ENCODE measurements at regions not wholly inside any gene's neighbourhood (a gene's known extent, or its start where the extent isn't known, plus 50 kb on each side); places are given as distances from the start of the nearest gene placed in this dataset.

GRCh38 chr18:8975624-8976023 lies 126.9 kb upstream of the NDUFV2 start:
- no peaks in the 10 kb centered on the region for H3K4me1 ChIP-seq (ENCODE audit: control insufficient read depth, insufficient read depth, low read length)
- CTCF ChIA-PET = interaction anchor here (0.6 to 1.0 kb wide), 2 partner anchors 12 to 176 kb away, joined by 3 to 5 read pairs; no protein-coding TSS in a partner anchor

DNA sequence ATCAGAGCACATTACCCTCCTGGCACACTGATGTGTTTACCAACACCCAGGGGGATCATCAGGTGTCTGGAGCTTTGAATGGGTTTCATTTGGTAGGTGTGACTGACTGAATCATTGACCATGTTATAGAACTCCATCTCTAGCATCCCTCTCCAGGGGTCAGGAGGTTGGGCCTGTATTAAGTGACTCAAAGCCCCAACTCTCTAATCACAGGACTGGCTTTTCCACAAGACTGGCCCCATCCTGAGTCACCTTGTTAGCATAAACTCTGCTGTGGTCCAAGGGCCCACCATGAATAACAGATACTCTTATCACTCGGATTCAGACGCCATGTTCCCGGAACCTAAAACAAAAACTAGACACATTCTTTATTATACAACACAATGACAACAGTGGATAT lies 125.9 kb upstream of the NDUFV2 start:
- CTCF ChIA-PET = interaction anchor here (0.6 to 1.0 kb wide), 2 partner anchors 11 to 201 kb away, joined by 3 to 5 read pairs; no protein-coding TSS in a partner anchor
- Histone ChIP-seq H3K4me3 (ENCODE audit: low read depth, low read length) (no peak overlapping the region), H3K9me3 (ENCODE audit: control insufficient read depth, insufficient read depth, low read depth, low read length) (no peaks in the 10 kb centered on the region), H3K27ac (ENCODE audit: extremely low read depth, low read depth, low read length) (no peak overlapping the region), H3K4me1 (ENCODE audit: control insufficient read depth, insufficient read depth, low read length) (no peaks in the 10 kb centered on the region), H3K36me3 (ENCODE audit: control insufficient read depth in 2 of 2, insufficient read depth in 1 of 2, low read length in 2 of 2) (no peaks in the 10 kb centered on the region)
- POLR2A ChIA-PET = no interaction called here
- TF ChIP-seq MYNN (tag by site-specific recombination; IDR thresholded peaks at IDR 0.05; ENCODE audit: borderline replicate concordance) = no peak
- no peak for TF ChIP-seq ZNF426 (tag by site-specific recombination; IDR thresholded peaks at IDR 0.05)
- TF ChIP-seq ZNF600 (tag by site-specific recombination; IDR thresholded peaks at IDR 0.05) = no peak
- TF ChIP-seq, protein P1, sequence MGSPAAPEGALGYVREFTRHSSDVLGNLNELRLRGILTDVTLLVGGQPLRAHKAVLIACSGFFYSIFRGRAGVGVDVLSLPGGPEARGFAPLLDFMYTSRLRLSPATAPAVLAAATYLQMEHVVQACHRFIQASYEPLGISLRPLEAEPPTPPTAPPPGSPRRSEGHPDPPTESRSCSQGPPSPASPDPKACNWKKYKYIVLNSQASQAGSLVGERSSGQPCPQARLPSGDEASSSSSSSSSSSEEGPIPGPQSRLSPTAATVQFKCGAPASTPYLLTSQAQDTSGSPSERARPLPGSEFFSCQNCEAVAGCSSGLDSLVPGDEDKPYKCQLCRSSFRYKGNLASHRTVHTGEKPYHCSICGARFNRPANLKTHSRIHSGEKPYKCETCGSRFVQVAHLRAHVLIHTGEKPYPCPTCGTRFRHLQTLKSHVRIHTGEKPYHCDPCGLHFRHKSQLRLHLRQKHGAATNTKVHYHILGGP (tag by site-specific recombination; IDR thresholded peaks at IDR 0.05) = no peak
- no peak for TF ChIP-seq ZNF529 (tag by site-specific recombination; IDR thresholded peaks at IDR 0.05; ENCODE audit: insufficient replicate concordance)
- TF ChIP-seq ZEB2 (tag by site-specific recombination; IDR thresholded peaks at IDR 0.05) = no peak
- TF ChIP-seq OVOL3 (tag by site-specific recombination; IDR thresholded peaks at IDR 0.05) = no peak
- TF ChIP-seq KLF1 (tag by site-specific recombination; IDR thresholded peaks at IDR 0.05) = no peak
- TF ChIP-seq SCRT2 (tag by site-specific recombination; IDR thresholded peaks at IDR 0.05) = no peak
- TF ChIP-seq ZNF548 (tag by site-specific recombination; IDR thresholded peaks at IDR 0.05) = no peak
- TF ChIP-seq ZNF645 (tag by site-specific recombination; IDR thresholded peaks at IDR 0.05) = no peak
- TF ChIP-seq ZNF558 (tag by site-specific recombination; IDR thresholded peaks at IDR 0.05) = no peak

More at GRCh38 chr18:8975624-8976023, 126.9 kb upstream of the NDUFV2 start:
- TF ChIP-seq ZNF623 (tag by site-specific recombination; IDR thresholded peaks at IDR 0.05) (no peak), ZNF433 (tag by site-specific recombination; IDR thresholded peaks at IDR 0.05; ENCODE audit: low read depth) (no peak), ZBTB48 (tag by site-specific recombination; IDR thresholded peaks at IDR 0.05) (no peak), ZBTB20 (tag by site-specific recombination; IDR thresholded peaks at IDR 0.05) (no peak), KLF8 (tag by site-specific recombination; IDR thresholded peaks at IDR 0.05) (no peak), AEBP2 (tag by site-specific recombination; IDR thresholded peaks at IDR 0.05; ENCODE audit: borderline replicate concordance) (no peak), ZNF660 (tag by site-specific recombination; IDR thresholded peaks at IDR 0.05) (no peak), ZFP69B (tag by site-specific recombination; IDR thresholded peaks at IDR 0.05) (no peak), ZNF626 (tag by site-specific recombination; IDR thresholded peaks at IDR 0.05) (no peak), OVOL3 (tag by site-specific recombination; IDR thresholded peaks at IDR 0.05) (no peak), ZBTB17 (tag by site-specific recombination; IDR thresholded peaks at IDR 0.05) (no peak), KLF16 (tag by site-specific recombination; IDR thresholded peaks at IDR 0.05) (no peak), ZNF48 (tag by site-specific recombination; IDR thresholded peaks at IDR 0.05) (no peak), ZNF785 (tag by site-specific recombination; IDR thresholded peaks at IDR 0.05) (no peak), FEZF1 (tag by site-specific recombination; IDR thresholded peaks at IDR 0.05) (no peak), ZNF24 (tag by site-specific recombination; IDR thresholded peaks at IDR 0.05) (no peak)
- TF ChIP-seq, protein P2, sequence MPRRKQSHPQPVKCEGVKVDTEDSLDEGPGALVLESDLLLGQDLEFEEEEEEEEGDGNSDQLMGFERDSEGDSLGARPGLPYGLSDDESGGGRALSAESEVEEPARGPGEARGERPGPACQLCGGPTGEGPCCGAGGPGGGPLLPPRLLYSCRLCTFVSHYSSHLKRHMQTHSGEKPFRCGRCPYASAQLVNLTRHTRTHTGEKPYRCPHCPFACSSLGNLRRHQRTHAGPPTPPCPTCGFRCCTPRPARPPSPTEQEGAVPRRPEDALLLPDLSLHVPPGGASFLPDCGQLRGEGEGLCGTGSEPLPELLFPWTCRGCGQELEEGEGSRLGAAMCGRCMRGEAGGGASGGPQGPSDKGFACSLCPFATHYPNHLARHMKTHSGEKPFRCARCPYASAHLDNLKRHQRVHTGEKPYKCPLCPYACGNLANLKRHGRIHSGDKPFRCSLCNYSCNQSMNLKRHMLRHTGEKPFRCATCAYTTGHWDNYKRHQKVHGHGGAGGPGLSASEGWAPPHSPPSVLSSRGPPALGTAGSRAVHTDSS (tag by site-specific recombination; IDR thresholded peaks at IDR 0.05) = no peak
- POLR2A ChIA-PET = no interaction called here
- no peak overlapping the region for H3K27ac ChIP-seq (ENCODE audit: extremely low read depth, low read depth, low read length)
- H3K36me3 ChIP-seq (ENCODE audit: control insufficient read depth in 2 of 2, insufficient read depth in 1 of 2, low read length in 2 of 2) = no peaks in the 10 kb centered on the region
- H3K4me3 ChIP-seq (ENCODE audit: low read depth, low read length) = no peak overlapping the region
- no peaks in the 10 kb centered on the region for H3K9me3 ChIP-seq (ENCODE audit: control insufficient read depth, insufficient read depth, low read depth, low read length)
